K562 (cell line): ENCODE measurements at regions not wholly inside any gene's neighbourhood (a gene's known extent, or its start where the extent isn't known, plus 50 kb on each side); places are given as distances from the start of the nearest gene placed in this dataset.

Experiments used
- ATAC-seq: fragments of 200-7000 bp; cut with Tn5 transposase; 3 replicates; pipeline ENCODE4 v1.9.1; 2020; ENCODE audit warnings: moderate library complexity
- BruUV-seq: library from RNA; stranded (reverse); fragments of 400-500 nt; replicated peaks from 2 replicates; lab custom pipeline; 2021; lab: Mats Ljungman, UMichigan
- CTCF ChIA-PET: fragments of 300-600 bp; formaldehyde crosslinking; extraction: SDS; loops from one replicate; lab custom pipeline; 2021; ENCODE audit warnings: low intra/inter-chr PET ratio; lab: Yijun Ruan, JAX
- POLR2A ChIA-PET: fragments of 300-600, 350-650 bp; sonication (Branson Sonifier 250); formaldehyde crosslinking; extraction: SDS; loops from one replicate; lab custom pipeline; 2021; ENCODE audit warnings: antibody characterized with exemption, inconsistent platforms; lab: Yijun Ruan, JAX
- DNase-seq, 4 experiments: peaks; one replicate each; pipeline versions ENCODE4 v3.0.0 to v3.0.0-alpha.2; 2011 to 2018; ENCODE audit warnings: low spot score in 3 of 4, mixed read lengths in 3 of 4; ENCODE audit errors: extremely low read depth in 1 of 4
- FAIRE-seq: peaks from 2 replicates; lab custom pipeline; 2011; peaks lifted over from hg19 to GRCh38; lab: Jason Lieb, UNC
- H2AFZ ChIP-seq: 2 replicates; pipeline ENCODE4 v1.6.0; 2011; ENCODE audit warnings: low read depth, low read length, control low read depth, inconsistent platforms
- H3K27ac ChIP-seq: fragments of 200-600 bp; 3 replicates; pipeline ENCODE4 v1.8.0; 2011; ENCODE audit warnings: low read depth, mild to moderate bottlenecking, control low read depth, inconsistent platforms, low read length, moderate library complexity, mixed read lengths; ENCODE audit errors: extremely low read depth
- H3K27me3 ChIP-seq, 2 experiments: fragments of 300-600 bp in 1 of 2; 2 replicates in 1 of 2; 3 replicates in 1 of 2; pipeline versions ENCODE4 v1.6.0 to v1.8.0; 2011; ENCODE audit warnings: inconsistent platforms in 2 of 2, low read length in 2 of 2, mild to moderate bottlenecking in 1 of 2, mixed read lengths in 1 of 2, moderate library complexity in 1 of 2; ENCODE audit not compliant: control insufficient read depth in 2 of 2, insufficient read depth in 2 of 2
- H3K36me3 ChIP-seq: fragments of 300-600 bp; 3 replicates; pipeline ENCODE4 v1.8.0; 2011; ENCODE audit warnings: mild to moderate bottlenecking, low read length, inconsistent platforms; ENCODE audit not compliant: control insufficient read depth, insufficient read depth
- H3K4me1 ChIP-seq, 2 experiments: fragments of 200-600 bp in 1 of 2; replicated peaks in 1 of 2; 2 replicates in 1 of 2; 3 replicates in 1 of 2; pipeline versions ENCODE4 v1.5.1 to v1.8.0; 2011; ENCODE audit warnings: inconsistent platforms in 2 of 2, low read length in 2 of 2, mild to moderate bottlenecking in 1 of 2, mixed read lengths in 1 of 2, moderate library complexity in 1 of 2; ENCODE audit not compliant: control insufficient read depth in 2 of 2, insufficient read depth in 2 of 2
- H3K4me2 ChIP-seq: 2 replicates; pipeline ENCODE4 v1.6.1; 2011; ENCODE audit warnings: low read length, control low read depth, inconsistent platforms, mixed read lengths; ENCODE audit not compliant: insufficient read depth
- H3K4me3 ChIP-seq: fragments of 200-600 bp; sonication (generic), shearing (Covaris generic); 2 replicates; pipeline ENCODE4 v1.5.1; 2016; ENCODE audit warnings: control low read depth, inconsistent platforms
- H3K79me2 ChIP-seq: fragments of 200-600 bp; 3 replicates; pipeline ENCODE4 v1.8.0; 2011; ENCODE audit warnings: low read length, inconsistent platforms; ENCODE audit not compliant: control insufficient read depth, insufficient read depth
- H3K9ac ChIP-seq, 2 experiments: 2 replicates each; pipeline versions ENCODE4 v1.6.0 to v1.6.1; 2011; ENCODE audit warnings: low read depth in 2 of 2, low read length in 2 of 2, control low read depth in 1 of 2, inconsistent platforms in 1 of 2, mild to moderate bottlenecking in 1 of 2, mixed read lengths in 1 of 2; ENCODE audit not compliant: insufficient read depth in 1 of 2
- H3K9me1 ChIP-seq: one replicate; pipeline ENCODE4 v1.6.0; 2011; ENCODE audit warnings: inconsistent platforms, mild to moderate bottlenecking, low read length, moderate library complexity; ENCODE audit not compliant: control insufficient read depth, insufficient read depth
- H3K9me3 ChIP-seq: replicated peaks from 2 replicates; pipeline ENCODE4 v1.5.1; 2011; ENCODE audit warnings: low read depth, low read length, inconsistent platforms; ENCODE audit not compliant: control insufficient read depth, insufficient read depth
- H4K20me1 ChIP-seq: replicated peaks from 2 replicates; pipeline ENCODE4 v1.6.1; 2011; ENCODE audit warnings: low read length, inconsistent platforms, mixed read lengths; ENCODE audit not compliant: control insufficient read depth, insufficient read depth
- CCAR2 ChIP-seq: fragments of 200-400 bp; formaldehyde crosslinking; IDR thresholded peaks from 2 replicates; pipeline ENCODE4 v1.6.1; 2017; ENCODE audit warnings: mild to moderate bottlenecking, low read depth, low read length
- GTF2F1 ChIP-seq: IDR thresholded peaks from 2 replicates; pipeline ENCODE4 v1.6.1; 2011; ENCODE audit warnings: low read depth, low read length, improper control_type of control experiment
- IFI16 ChIP-seq: fragments of 250-450 bp; sonication (Bioruptor Pico); IDR thresholded peaks from 2 replicates; pipeline ENCODE4 v2.1.2; 2022; ENCODE audit warnings: mild to moderate bottlenecking, inconsistent platforms
- SRSF1 ChIP-seq: fragments of 200-400 bp; formaldehyde crosslinking; IDR thresholded peaks from 2 replicates; pipeline ENCODE4 v1.6.1; 2017; ENCODE audit warnings: mild to moderate bottlenecking, low read depth, low read length, moderate library complexity
- TAF7 ChIP-seq: fragments of 450-650 bp; IDR thresholded peaks from 2 replicates; pipeline ENCODE4 v1.6.1; 2016; ENCODE audit warnings: missing genetic modification characterization, missing compliant biosample characterization
- YY1 ChIP-seq, 3 experiments: IDR thresholded peaks; 2 replicates each; pipeline ENCODE4 v1.6.1; 2011; ENCODE audit warnings: low read length in 2 of 3, mild to moderate bottlenecking in 2 of 3, moderate library complexity in 2 of 3, borderline replicate concordance in 1 of 3, control low read depth in 1 of 3, low read depth in 1 of 3; ENCODE audit not compliant: insufficient read depth in 3 of 3, insufficient replicate concordance in 2 of 3, control insufficient read depth in 1 of 3, insufficient read length in 1 of 3; ENCODE audit errors: extremely low read depth in 1 of 3
- ZNF24 ChIP-seq: fragments of 450-650 bp; IDR thresholded peaks from 2 replicates; pipeline ENCODE4 v1.6.1; 2016
- ZNF347 ChIP-seq: fragments of 450-650 bp; formaldehyde crosslinking; IDR thresholded peaks from 2 replicates; pipeline ENCODE4 v1.4.0; 2020; ENCODE audit warnings: low read depth, mild to moderate bottlenecking, moderate library complexity
- ZNF551 ChIP-seq: fragments of 250-450 bp; sonication (Bioruptor Pico); IDR thresholded peaks from 2 replicates; pipeline ENCODE4 v1.5.0; 2021; ENCODE audit warnings: mild to moderate bottlenecking, moderate library complexity
- ZNF77 ChIP-seq: fragments of 250-450 bp; sonication (Bioruptor Pico); IDR thresholded peaks from 2 replicates; pipeline ENCODE4 v1.5.0; 2020
- WGBS: fragments of 100-300 bp; shearing (Covaris generic); methylation state at CpG from one replicate; pipeline ENCODE4 v1.1.6; 2016; ENCODE audit warnings: low coverage, mixed read lengths; ENCODE audit not compliant: insufficient coverage; ENCODE audit errors: missing lambda C conversion rate; 5-methylcytosine and 5-hydroxymethylcytosine counted together
- in situ Hi-C: fragments of 300-500 bp; cut with MboI; formaldehyde crosslinking; loops from 4 replicates; pipeline ENCODE4 v1.15.0; 2018; ENCODE audit warnings: inconsistent platforms, mixed read lengths
- intact Hi-C: fragments of 100-400 bp; cut with micrococcal nuclease; formaldehyde crosslinking; loops from 2 replicates; pipeline ENCODE4 v1.14.2; 2022
- TF ChIP-seq, protein P1 (sequence below): sonication (generic); formaldehyde crosslinking; IDR thresholded peaks from 2 replicates; pipeline ENCODE4 v1.8.0; 2022; ENCODE audit warnings: missing genetic modification reagents, mild to moderate bottlenecking, borderline replicate concordance
- TF ChIP-seq, protein P2 (sequence below): fragments of 250-450 bp; sonication (Bioruptor Pico); IDR thresholded peaks from 2 replicates; pipeline ENCODE4 v1.5.0; 2020; ENCODE audit warnings: mild to moderate bottlenecking, borderline replicate concordance

DNA sequence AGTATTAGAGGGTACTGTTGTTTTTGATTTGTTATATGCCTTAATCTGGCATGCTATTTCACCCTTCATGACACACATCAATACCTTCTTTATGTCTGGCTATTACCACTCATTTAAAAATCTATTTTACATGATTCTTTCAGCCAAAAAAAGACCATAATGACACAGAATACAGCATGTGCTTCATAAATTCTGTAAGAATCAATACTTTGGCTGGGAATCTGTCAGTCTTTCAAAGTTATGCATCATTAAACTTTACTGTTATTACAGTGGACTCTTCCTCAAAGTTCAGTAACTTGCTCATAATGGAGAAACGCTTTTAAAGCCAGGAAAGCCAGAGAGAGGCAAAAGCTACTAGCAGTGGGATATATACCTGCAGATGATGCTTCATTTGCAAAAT is 247.2 kb upstream of the ADGRL2 start (continued):
- TF ChIP-seq, protein P1, sequence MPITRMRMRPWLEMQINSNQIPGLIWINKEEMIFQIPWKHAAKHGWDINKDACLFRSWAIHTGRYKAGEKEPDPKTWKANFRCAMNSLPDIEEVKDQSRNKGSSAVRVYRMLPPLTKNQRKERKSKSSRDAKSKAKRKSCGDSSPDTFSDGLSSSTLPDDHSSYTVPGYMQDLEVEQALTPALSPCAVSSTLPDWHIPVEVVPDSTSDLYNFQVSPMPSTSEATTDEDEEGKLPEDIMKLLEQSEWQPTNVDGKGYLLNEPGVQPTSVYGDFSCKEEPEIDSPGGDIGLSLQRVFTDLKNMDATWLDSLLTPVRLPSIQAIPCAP: no peak
- no peak for TF ChIP-seq ZNF24
- TF ChIP-seq TAF7 (tag): no peak
- TF ChIP-seq ZNF551 (CRISPR knock-in tag): no peak
- no peak for TF ChIP-seq ZNF347 (CRISPR knock-in tag)
- TF ChIP-seq ZNF77: no peak
- no peak for TF ChIP-seq CCAR2

DNA sequence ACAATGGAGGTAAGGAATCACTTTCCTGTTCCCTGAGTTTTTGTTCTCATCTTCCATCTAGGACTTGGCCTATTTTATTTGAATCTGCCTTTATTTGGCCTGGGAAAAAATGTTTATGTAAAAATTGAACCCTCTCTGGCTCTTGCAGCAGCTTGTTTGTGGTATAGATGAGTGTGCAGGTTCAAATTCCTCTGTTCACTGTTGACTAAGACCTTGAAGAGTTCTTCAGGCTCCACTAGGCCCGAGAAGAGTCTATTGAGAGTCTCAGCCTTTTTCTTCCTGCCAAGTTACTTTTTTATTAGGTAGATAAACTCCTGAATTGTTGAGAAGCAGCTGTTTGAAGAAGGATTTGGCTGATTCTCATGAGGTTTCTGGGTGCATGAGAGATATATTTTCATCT is 248.8 kb upstream of the ADGRL2 start:
- DNase-seq: no peak

More for the DNA sequence above, 248.8 kb upstream of the ADGRL2 start:
- POLR2A ChIA-PET: no interaction called here
- TF ChIP-seq ZNF24 (no peak), SRSF1 (no peak), IFI16 (CRISPR knock-in tag) (no peak), GTF2F1 (no peak), YY1 (IDR thresholded peaks at IDR 0.05; ENCODE audit: borderline replicate concordance in 1 of 3, control insufficient read depth in 1 of 3, extremely low read depth in 1 of 3, insufficient read depth in 3 of 3, insufficient read length in 1 of 3, insufficient replicate concordance in 2 of 3, low read depth in 1 of 3, low read length in 2 of 3) (no peak)
- TF ChIP-seq, protein P2, sequence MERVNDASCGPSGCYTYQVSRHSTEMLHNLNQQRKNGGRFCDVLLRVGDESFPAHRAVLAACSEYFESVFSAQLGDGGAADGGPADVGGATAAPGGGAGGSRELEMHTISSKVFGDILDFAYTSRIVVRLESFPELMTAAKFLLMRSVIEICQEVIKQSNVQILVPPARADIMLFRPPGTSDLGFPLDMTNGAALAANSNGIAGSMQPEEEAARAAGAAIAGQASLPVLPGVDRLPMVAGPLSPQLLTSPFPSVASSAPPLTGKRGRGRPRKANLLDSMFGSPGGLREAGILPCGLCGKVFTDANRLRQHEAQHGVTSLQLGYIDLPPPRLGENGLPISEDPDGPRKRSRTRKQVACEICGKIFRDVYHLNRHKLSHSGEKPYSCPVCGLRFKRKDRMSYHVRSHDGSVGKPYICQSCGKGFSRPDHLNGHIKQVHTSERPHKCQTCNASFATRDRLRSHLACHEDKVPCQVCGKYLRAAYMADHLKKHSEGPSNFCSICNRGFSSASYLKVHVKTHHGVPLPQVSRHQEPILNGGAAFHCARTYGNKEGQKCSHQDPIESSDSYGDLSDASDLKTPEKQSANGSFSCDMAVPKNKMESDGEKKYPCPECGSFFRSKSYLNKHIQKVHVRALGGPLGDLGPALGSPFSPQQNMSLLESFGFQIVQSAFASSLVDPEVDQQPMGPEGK: no peak
- Histone ChIP-seq H2AFZ (no peak overlapping the region), H3K4me2 (no peak overlapping the region), H3K79me2 (no peaks in the 10 kb centered on the region), H3K36me3 (no peaks in the 10 kb centered on the region), H4K20me1 (no peaks in the 10 kb centered on the region), H3K4me3 (no peak overlapping the region), H3K9ac (no peak overlapping the region), H3K27ac (no peak overlapping the region), H3K9me3 (no peaks in the 10 kb centered on the region; the same call in 1 of the 2 replicates), H3K9me1 (no peaks in the 10 kb centered on the region), H3K4me1 (no peaks in the 10 kb centered on the region), H3K27me3 (no peaks in the 10 kb centered on the region)
- WGBS: 0% methylated on average over 1 of the region's 1 CpG
- in situ Hi-C loops (loop anchor here (25.0 kb wide), 1 partner anchor 590 kb away; no protein-coding TSS in a partner anchor), intact Hi-C loops (no loop called here)
- BruUV-seq: no TSS peak
- FAIRE-seq: no peak
- no peak for ATAC-seq
- CTCF ChIA-PET: no interaction called here
